ENCODE measurements at regions not wholly inside any gene's neighbourhood (a gene's known extent, or its start where the extent isn't known, plus 50 kb on each side); places are given as distances from the start of the nearest gene placed in this dataset.

DNA sequence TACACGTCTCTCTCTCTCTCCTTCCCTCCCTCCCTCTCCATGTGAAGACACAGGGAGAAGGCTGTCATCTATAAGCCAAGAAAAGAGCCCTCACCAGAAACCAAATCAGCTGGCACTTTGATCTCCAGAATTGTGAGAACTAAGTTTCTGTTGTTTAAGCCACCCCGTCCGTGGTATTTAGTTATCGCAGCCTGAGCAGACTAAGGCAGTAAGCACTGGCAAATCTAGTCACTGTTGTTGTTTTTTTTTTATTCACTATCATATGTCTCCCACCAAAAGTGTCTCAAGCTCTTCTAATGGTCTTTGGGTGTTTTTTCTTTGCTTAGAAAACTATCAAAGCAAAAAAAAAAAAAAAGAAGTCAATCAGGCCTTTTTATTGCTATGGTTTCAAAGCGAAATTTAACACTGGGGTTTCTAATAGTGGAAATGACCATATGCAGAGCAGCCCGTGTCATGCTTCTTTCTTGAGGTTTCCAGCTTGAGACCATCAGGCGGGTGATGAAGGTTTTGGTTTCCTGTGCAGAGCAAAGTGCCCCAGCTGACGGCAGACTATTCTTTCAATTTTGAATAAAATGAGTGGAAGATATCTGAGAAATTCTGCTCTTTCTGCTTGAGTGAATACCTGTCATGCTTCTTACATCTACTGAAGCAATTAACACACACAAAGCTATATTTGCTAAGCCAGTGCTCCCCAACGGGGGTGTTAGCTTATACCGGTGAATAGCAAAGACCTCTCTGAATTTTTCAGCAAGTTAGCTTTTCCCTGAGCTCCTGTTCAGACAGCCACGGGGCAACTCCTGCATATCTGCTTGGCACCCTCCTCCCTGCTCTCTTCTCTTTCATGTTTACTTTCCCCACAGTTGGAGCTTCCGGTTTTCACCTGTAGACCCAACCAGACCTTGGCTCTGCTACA is 394.1 kb upstream of the ATP5MC3 start:
- intact Hi-C loops (cut with micrococcal nuclease; ENCODE audit: unreplicated experiment) = no loop called here
- Mint-ChIP-seq H3K36me3 (ENCODE audit: insufficient read depth, unreplicated experiment) (no peaks in the 10 kb centered on the region), H3K9me3 (ENCODE audit: unreplicated experiment) (no peaks in the 10 kb centered on the region), H3K27ac (ENCODE audit: unreplicated experiment) (no peak overlapping the region), H3K4me1 (ENCODE audit: low read depth, unreplicated experiment) (no peaks in the 10 kb centered on the region), H3K4me3 (ENCODE audit: unreplicated experiment) (no peak overlapping the region), H3K27me3 (ENCODE audit: insufficient read depth, unreplicated experiment) (no peaks in the 10 kb centered on the region)
- Histone ChIP-seq H3K27me3 (replicated peaks; ENCODE audit: control insufficient read depth, insufficient read depth, low read length) (no peaks in the 10 kb centered on the region), H3K9me3 (no peaks in the 10 kb centered on the region), H3K4me3 (ENCODE audit: low read depth, low read length) (no peak overlapping the region), H3K4me1 (no peaks in the 10 kb centered on the region), H3K36me3 (ENCODE audit: control insufficient read depth, insufficient read depth, low read length) (no peaks in the 10 kb centered on the region)
- POLR2A ChIA-PET = no interaction called here
- CTCF ChIA-PET = interaction anchor here (0.6 kb wide), 1 partner anchor 469 kb away, joined by 3 read pairs; no protein-coding TSS in a partner anchor
- TF ChIP-seq, protein P1, sequence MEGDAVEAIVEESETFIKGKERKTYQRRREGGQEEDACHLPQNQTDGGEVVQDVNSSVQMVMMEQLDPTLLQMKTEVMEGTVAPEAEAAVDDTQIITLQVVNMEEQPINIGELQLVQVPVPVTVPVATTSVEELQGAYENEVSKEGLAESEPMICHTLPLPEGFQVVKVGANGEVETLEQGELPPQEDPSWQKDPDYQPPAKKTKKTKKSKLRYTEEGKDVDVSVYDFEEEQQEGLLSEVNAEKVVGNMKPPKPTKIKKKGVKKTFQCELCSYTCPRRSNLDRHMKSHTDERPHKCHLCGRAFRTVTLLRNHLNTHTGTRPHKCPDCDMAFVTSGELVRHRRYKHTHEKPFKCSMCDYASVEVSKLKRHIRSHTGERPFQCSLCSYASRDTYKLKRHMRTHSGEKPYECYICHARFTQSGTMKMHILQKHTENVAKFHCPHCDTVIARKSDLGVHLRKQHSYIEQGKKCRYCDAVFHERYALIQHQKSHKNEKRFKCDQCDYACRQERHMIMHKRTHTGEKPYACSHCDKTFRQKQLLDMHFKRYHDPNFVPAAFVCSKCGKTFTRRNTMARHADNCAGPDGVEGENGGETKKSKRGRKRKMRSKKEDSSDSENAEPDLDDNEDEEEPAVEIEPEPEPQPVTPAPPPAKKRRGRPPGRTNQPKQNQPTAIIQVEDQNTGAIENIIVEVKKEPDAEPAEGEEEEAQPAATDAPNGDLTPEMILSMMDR (IDR thresholded peaks at IDR 0.05; ENCODE audit: insufficient read depth in 1 of 2, low read depth in 1 of 2, low read length in 1 of 2, severe bottlenecking in 1 of 2, unreplicated experiment in 1 of 2) = no peak
- no peak for DNase-seq
- no TSS peak for BruUV-seq (replicated peaks)

DNA sequence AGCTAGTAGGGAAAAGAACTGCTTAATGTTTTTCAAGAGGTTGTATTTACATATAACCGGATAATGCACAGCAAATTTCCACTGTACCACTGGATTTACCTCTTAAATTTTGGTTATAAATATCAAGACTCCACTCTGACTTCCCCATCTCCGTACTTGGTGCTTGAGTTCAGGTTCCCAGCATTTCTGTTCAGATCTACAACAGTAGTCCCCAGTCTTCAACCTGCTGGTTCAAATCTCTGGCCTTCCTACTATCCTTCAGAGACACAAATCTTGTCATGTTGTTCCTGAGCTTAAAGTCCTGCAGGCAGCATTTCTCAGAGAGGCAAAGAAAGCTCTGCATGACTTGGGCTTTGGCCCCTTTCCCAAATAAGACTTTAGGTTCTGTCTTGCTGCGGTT is 392.6 kb upstream of the ATP5MC3 start:
- ChIA-PET POLR2A (no interaction called here), CTCF (no interaction called here)
- Mint-ChIP-seq H3K36me3 (ENCODE audit: insufficient read depth, unreplicated experiment) (no peaks in the 10 kb centered on the region), H3K27me3 (ENCODE audit: insufficient read depth, unreplicated experiment) (no peaks in the 10 kb centered on the region), H3K4me1 (ENCODE audit: low read depth, unreplicated experiment) (no peaks in the 10 kb centered on the region), H3K9me3 (ENCODE audit: unreplicated experiment) (no peaks in the 10 kb centered on the region), H3K27ac (ENCODE audit: unreplicated experiment) (no peak overlapping the region), H3K4me3 (ENCODE audit: unreplicated experiment) (no peak overlapping the region)
- Histone ChIP-seq H3K9me3 (no peaks in the 10 kb centered on the region), H3K4me1 (no peaks in the 10 kb centered on the region), H3K27me3 (replicated peaks; ENCODE audit: control insufficient read depth, insufficient read depth, low read length) (no peaks in the 10 kb centered on the region), H3K4me3 (ENCODE audit: low read depth, low read length) (no peak overlapping the region), H3K36me3 (ENCODE audit: control insufficient read depth, insufficient read depth, low read length) (no peaks in the 10 kb centered on the region)
- BruUV-seq (replicated peaks) = no TSS peak
- intact Hi-C loops (cut with micrococcal nuclease; ENCODE audit: unreplicated experiment) = no loop called here
- DNase-seq = no peak
- TF ChIP-seq, protein P1 (IDR thresholded peaks at IDR 0.05; ENCODE audit: insufficient read depth in 1 of 2, low read depth in 1 of 2, low read length in 1 of 2, severe bottlenecking in 1 of 2, unreplicated experiment in 1 of 2) = no peak

DNA sequence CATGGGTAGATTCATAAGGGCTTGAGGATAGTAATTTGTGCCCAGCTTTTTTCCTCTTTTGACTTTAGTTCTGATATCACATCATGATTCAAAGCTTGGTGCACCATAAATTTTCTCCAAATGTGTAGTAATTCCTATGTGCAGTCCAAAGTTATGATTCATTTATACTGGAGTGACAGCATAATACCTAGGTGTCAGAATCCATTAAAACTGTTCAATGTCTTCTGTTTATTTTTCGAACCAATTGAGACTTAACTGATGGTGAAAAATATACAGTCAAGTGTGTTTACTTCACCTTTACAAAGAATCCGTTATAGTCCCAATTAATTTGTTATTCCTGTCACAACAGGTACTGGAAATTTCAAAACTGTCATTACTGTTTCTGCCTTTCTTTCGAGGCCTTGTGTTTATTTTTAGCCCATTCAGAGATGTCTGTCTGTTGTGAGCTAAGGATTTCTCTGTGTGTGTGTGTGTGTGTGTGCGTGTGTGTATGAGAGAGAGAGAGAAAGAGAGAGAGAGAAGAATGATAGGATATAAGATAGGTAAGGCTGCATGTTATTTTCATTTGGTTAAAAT is 389.7 kb upstream of the ATP5MC3 start:
- Histone ChIP-seq H3K4me3 (ENCODE audit: low read depth, low read length) (no peak overlapping the region), H3K27me3 (replicated peaks; ENCODE audit: control insufficient read depth, insufficient read depth, low read length) (no peaks in the 10 kb centered on the region), H3K36me3 (ENCODE audit: control insufficient read depth, insufficient read depth, low read length) (no peaks in the 10 kb centered on the region), H3K9me3 (no peaks in the 10 kb centered on the region), H3K4me1 (no peaks in the 10 kb centered on the region)
- intact Hi-C loops (cut with micrococcal nuclease; ENCODE audit: unreplicated experiment) = no loop called here
- TF ChIP-seq, protein P1 (IDR thresholded peaks at IDR 0.05; ENCODE audit: insufficient read depth in 1 of 2, low read depth in 1 of 2, low read length in 1 of 2, severe bottlenecking in 1 of 2, unreplicated experiment in 1 of 2) = no peak
- no peak for DNase-seq
- no peaks in the 10 kb centered on the region for H3K27me3 Mint-ChIP-seq (ENCODE audit: insufficient read depth, unreplicated experiment)
- no peak overlapping the region for H3K4me3 Mint-ChIP-seq (ENCODE audit: unreplicated experiment)
- H3K27ac Mint-ChIP-seq (ENCODE audit: unreplicated experiment) = no peak overlapping the region
- no TSS peak for BruUV-seq (replicated peaks)
- no peaks in the 10 kb centered on the region for H3K36me3 Mint-ChIP-seq (ENCODE audit: insufficient read depth, unreplicated experiment)
- ChIA-PET CTCF (no interaction called here), POLR2A (no interaction called here)
- H3K9me3 Mint-ChIP-seq (ENCODE audit: unreplicated experiment) = no peaks in the 10 kb centered on the region
- H3K4me1 Mint-ChIP-seq (ENCODE audit: low read depth, unreplicated experiment) = no peaks in the 10 kb centered on the region

Data from Caco-2 (cell line).